ENCODE measurements at regions not wholly inside any gene's neighbourhood (a gene's known extent, or its start where the extent isn't known, plus 50 kb on each side); places are given as distances from the start of the nearest gene placed in this dataset.

- H3K27me3 Mint-ChIP-seq (ENCODE audit: low read depth in 2 of 2), result no peaks in the 10 kb centered on the region
- intact Hi-C loops (cut with micrococcal nuclease), result no loop called here
- H3K4me1 Mint-ChIP-seq, result no peaks in the 10 kb centered on the region
- H3K36me3 Mint-ChIP-seq, result no peaks in the 10 kb centered on the region
- H3K4me1 ChIP-seq (ENCODE audit: control insufficient read depth, insufficient read depth, low read length), result no peaks in the 10 kb centered on the region
- H3K27me3 ChIP-seq (ENCODE audit: control insufficient read depth, insufficient read depth, low read length), result no peaks in the 10 kb centered on the region
- peaks cover 2% of the 10 kb centered on the region in 2 donors for H3K9me3 Mint-ChIP-seq
- H3K9me3 ChIP-seq (ENCODE audit: control insufficient read depth, insufficient read depth, low read length), result no peaks in the 10 kb centered on the region
- ATAC-seq (no peak), DNase-seq (no peak)
- no peak overlapping the region for H3K4me3 Mint-ChIP-seq
- no peak overlapping the region for H3K27ac ChIP-seq (ENCODE audit: low read length)
- H3K36me3 ChIP-seq (ENCODE audit: control insufficient read depth, insufficient read depth, low read length), result no peaks in the 10 kb centered on the region
- no peak overlapping the region for H3K27ac Mint-ChIP-seq
- no peak overlapping the region for H3K4me3 ChIP-seq (ENCODE audit: low read length)
- TF ChIP-seq, protein P1, sequence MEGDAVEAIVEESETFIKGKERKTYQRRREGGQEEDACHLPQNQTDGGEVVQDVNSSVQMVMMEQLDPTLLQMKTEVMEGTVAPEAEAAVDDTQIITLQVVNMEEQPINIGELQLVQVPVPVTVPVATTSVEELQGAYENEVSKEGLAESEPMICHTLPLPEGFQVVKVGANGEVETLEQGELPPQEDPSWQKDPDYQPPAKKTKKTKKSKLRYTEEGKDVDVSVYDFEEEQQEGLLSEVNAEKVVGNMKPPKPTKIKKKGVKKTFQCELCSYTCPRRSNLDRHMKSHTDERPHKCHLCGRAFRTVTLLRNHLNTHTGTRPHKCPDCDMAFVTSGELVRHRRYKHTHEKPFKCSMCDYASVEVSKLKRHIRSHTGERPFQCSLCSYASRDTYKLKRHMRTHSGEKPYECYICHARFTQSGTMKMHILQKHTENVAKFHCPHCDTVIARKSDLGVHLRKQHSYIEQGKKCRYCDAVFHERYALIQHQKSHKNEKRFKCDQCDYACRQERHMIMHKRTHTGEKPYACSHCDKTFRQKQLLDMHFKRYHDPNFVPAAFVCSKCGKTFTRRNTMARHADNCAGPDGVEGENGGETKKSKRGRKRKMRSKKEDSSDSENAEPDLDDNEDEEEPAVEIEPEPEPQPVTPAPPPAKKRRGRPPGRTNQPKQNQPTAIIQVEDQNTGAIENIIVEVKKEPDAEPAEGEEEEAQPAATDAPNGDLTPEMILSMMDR (IDR thresholded peaks at IDR 0.05), result no peak
These were observed 590.9 kb downstream of the ARAP2 start for GRCh38 chr4:35653451-35653850.

GRCh38 chr4:35673137-35673536 lies 571.2 kb downstream of the ARAP2 start:
- Histone ChIP-seq H3K27ac (ENCODE audit: low read length) (no peak overlapping the region), H3K4me3 (ENCODE audit: low read length) (no peak overlapping the region), H3K27me3 (ENCODE audit: control insufficient read depth, insufficient read depth, low read length) (no peaks in the 10 kb centered on the region), H3K36me3 (ENCODE audit: control insufficient read depth, insufficient read depth, low read length) (no peaks in the 10 kb centered on the region), H3K4me1 (ENCODE audit: control insufficient read depth, insufficient read depth, low read length) (no peaks in the 10 kb centered on the region), H3K9me3 (ENCODE audit: control insufficient read depth, insufficient read depth, low read length) (no peaks in the 10 kb centered on the region)
- TF ChIP-seq, protein P1 (IDR thresholded peaks at IDR 0.05), result no peak
- no peaks in the 10 kb centered on the region for H3K36me3 Mint-ChIP-seq
- no peak overlapping the region for H3K4me3 Mint-ChIP-seq
- H3K27ac Mint-ChIP-seq, result no peak overlapping the region
- peaks cover 0 to 3% of the 10 kb centered on the region in 2 donors for H3K9me3 Mint-ChIP-seq
- no CpG with 5 or more reads among the region's 1 CpG for WGBS (ENCODE audit: insufficient coverage)
- intact Hi-C loops (cut with micrococcal nuclease), result no loop called here
- ATAC-seq, result no peak
- DNase-seq, result no peak
- H3K27me3 Mint-ChIP-seq (ENCODE audit: low read depth in 2 of 2), result no peaks in the 10 kb centered on the region
- H3K4me1 Mint-ChIP-seq, result no peaks in the 10 kb centered on the region

GRCh38 chr4:35684755-35685154 lies 559.6 kb downstream of the ARAP2 start:
- intact Hi-C loops (cut with micrococcal nuclease), result no loop called here
- H3K27ac Mint-ChIP-seq, result no peak overlapping the region
- H3K36me3 Mint-ChIP-seq, result no peaks in the 10 kb centered on the region
- H3K4me3 Mint-ChIP-seq, result no peak overlapping the region
- Histone ChIP-seq H3K27ac (ENCODE audit: low read length) (no peak overlapping the region), H3K4me1 (ENCODE audit: control insufficient read depth, insufficient read depth, low read length) (no peaks in the 10 kb centered on the region), H3K4me3 (ENCODE audit: low read length) (no peak overlapping the region), H3K9me3 (ENCODE audit: control insufficient read depth, insufficient read depth, low read length) (no peaks in the 10 kb centered on the region), H3K27me3 (ENCODE audit: control insufficient read depth, insufficient read depth, low read length) (no peaks in the 10 kb centered on the region), H3K36me3 (ENCODE audit: control insufficient read depth, insufficient read depth, low read length) (no peaks in the 10 kb centered on the region)
- H3K9me3 Mint-ChIP-seq, result peaks cover 6 to 7% of the 10 kb centered on the region in 2 donors
- no peaks in the 10 kb centered on the region for H3K4me1 Mint-ChIP-seq
- TF ChIP-seq, protein P1 (IDR thresholded peaks at IDR 0.05), result no peak
- H3K27me3 Mint-ChIP-seq (ENCODE audit: low read depth in 2 of 2), result no peaks in the 10 kb centered on the region
- WGBS (ENCODE audit: insufficient coverage), result no CpG with 5 or more reads among the region's 1 CpG
- no peak for DNase-seq
- ATAC-seq, result no peak

- no peaks in the 10 kb centered on the region for H3K36me3 Mint-ChIP-seq
- ATAC-seq, result no peak
- no peaks in the 10 kb centered on the region for H3K4me1 ChIP-seq (ENCODE audit: control insufficient read depth, insufficient read depth, low read length)
- no peak overlapping the region for H3K4me3 ChIP-seq (ENCODE audit: low read length)
- no peak overlapping the region for H3K4me3 Mint-ChIP-seq
- H3K27ac Mint-ChIP-seq, result no peak overlapping the region
- 85% methylated on average over 1 of the region's 1 CpG for WGBS (ENCODE audit: insufficient coverage)
- no peaks in the 10 kb centered on the region for H3K4me1 Mint-ChIP-seq
- H3K9me3 Mint-ChIP-seq, result peaks cover 0 to 2% of the 10 kb centered on the region in 2 donors
- H3K36me3 ChIP-seq (ENCODE audit: control insufficient read depth, insufficient read depth, low read length), result no peaks in the 10 kb centered on the region
- intact Hi-C loops (cut with micrococcal nuclease), result no loop called here
- H3K27me3 ChIP-seq (ENCODE audit: control insufficient read depth, insufficient read depth, low read length), result no peaks in the 10 kb centered on the region
- H3K27me3 Mint-ChIP-seq (ENCODE audit: low read depth in 2 of 2), result no peaks in the 10 kb centered on the region
- TF ChIP-seq, protein P1 (IDR thresholded peaks at IDR 0.05), result no peak
- no peaks in the 10 kb centered on the region for H3K9me3 ChIP-seq (ENCODE audit: control insufficient read depth, insufficient read depth, low read length)
- DNase-seq, result no peak
- no peak overlapping the region for H3K27ac ChIP-seq (ENCODE audit: low read length)
These were observed 554.4 kb downstream of the ARAP2 start for GRCh38 chr4:35689870-35690269.

All from natural killer cell (primary cell).